Erythroblast (primary cell): ENCODE measurements at regions not wholly inside any gene's neighbourhood (a gene's known extent, or its start where the extent isn't known, plus 50 kb on each side); places are given as distances from the start of the nearest gene placed in this dataset.

ENCODE experiments used
- DNase-seq, 2 experiments: peaks; one replicate each; lab custom pipeline; 2025; lab: John Stamatoyannopoulos, UW
- GATA1 ChIP-seq: IDR thresholded peaks from 2 replicates; pipeline ENCODE4 v1.6.1; 2011; ENCODE audit warnings: low read depth, mild to moderate bottlenecking, control low read depth, low read length, moderate library complexity
- POLR2A ChIP-seq: IDR thresholded peaks from 2 replicates; pipeline ENCODE4 v1.6.1; 2011; ENCODE audit warnings: mild to moderate bottlenecking, low read length

GRCh38 chr2:240310201-240310600, 125.3 kb upstream of the GPC1 start:
- no peak for DNase-seq
- TF ChIP-seq POLR2A (no peak), GATA1 (no peak)

GRCh38 chr2:240310645-240311044, 124.8 kb upstream of the GPC1 start:
- no peak for DNase-seq
- TF ChIP-seq GATA1, result no peak
- no peak for TF ChIP-seq POLR2A

GRCh38 chr2:240311821-240312220, 123.6 kb upstream of the GPC1 start:
- TF ChIP-seq POLR2A (no peak), GATA1 (no peak)
- DNase-seq, result no peak

- TF ChIP-seq GATA1, result no peak
- TF ChIP-seq POLR2A, result no peak
- DNase-seq, result no peak
These were observed 116.1 kb upstream of the GPC1 start for GRCh38 chr2:240319221-240319854.

GRCh38 chr2:240319855-240320203, 115.6 kb upstream of the GPC1 start:
- no peak for DNase-seq
- TF ChIP-seq GATA1 (no peak), POLR2A (no peak)

GRCh38 chr2:240320204-240320993, 115.1 kb upstream of the GPC1 start:
- DNase-seq, result no peak
- TF ChIP-seq POLR2A, result no peak
- TF ChIP-seq GATA1, result no peak

GRCh38 chr2:240322231-240322955, 113.1 kb upstream of the GPC1 start:
- DNase-seq, result no peak
- TF ChIP-seq GATA1, result no peak
- TF ChIP-seq POLR2A, result no peak

GRCh38 chr2:240322991-240323390, 112.5 kb upstream of the GPC1 start:
- TF ChIP-seq GATA1, result no peak
- TF ChIP-seq POLR2A, result no peak
- no peak for DNase-seq

- no peak for DNase-seq
- TF ChIP-seq GATA1 (no peak), POLR2A (no peak)
These were observed 111.7 kb upstream of the GPC1 start for GRCh38 chr2:240323601-240324291.

GRCh38 chr2:240324312-240325015, 111.0 kb upstream of the GPC1 start:
- TF ChIP-seq POLR2A (no peak), GATA1 (no peak)
- no peak for DNase-seq

GRCh38 chr2:240325016-240326007, 110.2 kb upstream of the GPC1 start:
- TF ChIP-seq POLR2A (no peak), GATA1 (no peak)
- no peak for DNase-seq

- no peak for TF ChIP-seq POLR2A
- no peak for TF ChIP-seq GATA1
- DNase-seq, result no peak
These were observed 109.2 kb upstream of the GPC1 start for GRCh38 chr2:240326246-240326645.
